ENCODE measurements at regions not wholly inside any gene's neighbourhood (a gene's known extent, or its start where the extent isn't known, plus 50 kb on each side); places are given as distances from the start of the nearest gene placed in this dataset.

DNA sequence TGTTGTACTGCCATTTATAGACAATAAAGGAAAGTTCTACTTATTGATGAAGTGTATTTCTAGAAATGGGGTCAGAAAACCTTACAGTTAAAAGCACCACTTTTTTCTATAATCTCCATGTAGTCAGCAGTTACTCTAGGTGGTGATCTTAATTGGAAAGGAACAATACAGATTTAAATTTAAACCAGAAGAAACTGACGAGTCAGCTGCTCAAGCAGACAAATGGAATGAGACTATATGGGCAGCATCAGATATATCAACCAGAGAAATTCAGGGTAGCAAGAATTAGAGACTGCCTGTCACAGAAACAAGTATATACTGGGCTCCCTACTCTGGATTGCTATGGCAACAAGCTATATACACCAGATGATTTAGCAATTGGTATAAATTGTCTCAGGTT is 99.6 kb upstream of the SCG2 start:
- no peak overlapping the region for H3K27ac ChIP-seq
- no peaks in the 10 kb centered on the region for H3K36me3 ChIP-seq
- H3K9me3 ChIP-seq = no peaks in the 10 kb centered on the region
- H3K27me3 ChIP-seq (replicated peaks in 1 of 7) = peaks cover 0 to 3% (median 0%) of the 10 kb centered on the region in 7 donors
- H3K4me3 ChIP-seq = no peak overlapping the region
- H3K4me1 ChIP-seq = no peaks in the 10 kb centered on the region
- 78 to 95% (median 92%) methylated on average over 1 of the region's 1 CpG for WGBS, 5 donors
- intact Hi-C loops (cut with DNase I; ENCODE audit: low total_unique reads) = no loop called here
- TF ChIP-seq POLR2A (IDR thresholded peaks at IDR 0.05) = no peak
- TF ChIP-seq, protein P1, sequence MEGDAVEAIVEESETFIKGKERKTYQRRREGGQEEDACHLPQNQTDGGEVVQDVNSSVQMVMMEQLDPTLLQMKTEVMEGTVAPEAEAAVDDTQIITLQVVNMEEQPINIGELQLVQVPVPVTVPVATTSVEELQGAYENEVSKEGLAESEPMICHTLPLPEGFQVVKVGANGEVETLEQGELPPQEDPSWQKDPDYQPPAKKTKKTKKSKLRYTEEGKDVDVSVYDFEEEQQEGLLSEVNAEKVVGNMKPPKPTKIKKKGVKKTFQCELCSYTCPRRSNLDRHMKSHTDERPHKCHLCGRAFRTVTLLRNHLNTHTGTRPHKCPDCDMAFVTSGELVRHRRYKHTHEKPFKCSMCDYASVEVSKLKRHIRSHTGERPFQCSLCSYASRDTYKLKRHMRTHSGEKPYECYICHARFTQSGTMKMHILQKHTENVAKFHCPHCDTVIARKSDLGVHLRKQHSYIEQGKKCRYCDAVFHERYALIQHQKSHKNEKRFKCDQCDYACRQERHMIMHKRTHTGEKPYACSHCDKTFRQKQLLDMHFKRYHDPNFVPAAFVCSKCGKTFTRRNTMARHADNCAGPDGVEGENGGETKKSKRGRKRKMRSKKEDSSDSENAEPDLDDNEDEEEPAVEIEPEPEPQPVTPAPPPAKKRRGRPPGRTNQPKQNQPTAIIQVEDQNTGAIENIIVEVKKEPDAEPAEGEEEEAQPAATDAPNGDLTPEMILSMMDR (IDR thresholded peaks at IDR 0.05 in 8 of 11, conservative IDR thresholded peaks at IDR 0.05 in 3 of 11) = no peak
- DNase-seq = no peak

DNA sequence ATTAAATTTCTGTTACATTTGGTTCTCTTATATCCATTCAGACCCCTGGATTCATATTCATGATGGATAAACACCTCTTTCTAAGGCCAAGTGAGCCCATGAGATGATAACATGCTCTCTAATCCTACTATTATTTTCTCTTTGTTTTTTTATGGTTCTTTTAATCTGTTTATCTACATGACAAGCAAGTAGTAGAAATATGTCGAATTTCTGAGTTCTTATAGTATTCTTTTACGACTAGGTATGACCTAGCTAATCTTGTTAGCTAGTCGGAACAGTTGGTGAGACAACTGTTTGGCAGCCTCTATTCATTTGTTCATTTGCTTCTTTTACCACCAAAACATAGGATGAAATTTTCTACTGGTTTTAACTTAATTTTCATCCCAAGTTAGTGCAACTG is 98.1 kb upstream of the SCG2 start:
- Histone ChIP-seq H3K4me1 (no peaks in the 10 kb centered on the region), H3K36me3 (no peaks in the 10 kb centered on the region), H3K27ac (no peak overlapping the region), H3K27me3 (replicated peaks in 1 of 7) (no peaks in the 10 kb centered on the region), H3K4me3 (no peak overlapping the region), H3K9me3 (no peaks in the 10 kb centered on the region)
- TF ChIP-seq, protein P1 (IDR thresholded peaks at IDR 0.05 in 8 of 11, conservative IDR thresholded peaks at IDR 0.05 in 3 of 11) = no peak
- TF ChIP-seq POLR2A (IDR thresholded peaks at IDR 0.05) (no peak), POLR2AphosphoS5 (IDR thresholded peaks at IDR 0.05) (no peak)
- DNase-seq = no peak
- WGBS, 5 donors = 85 to 93% (median 89%) methylated on average over 3 of the region's 3 CpGs
- intact Hi-C loops (cut with DNase I; ENCODE audit: low total_unique reads) = no loop called here

DNA sequence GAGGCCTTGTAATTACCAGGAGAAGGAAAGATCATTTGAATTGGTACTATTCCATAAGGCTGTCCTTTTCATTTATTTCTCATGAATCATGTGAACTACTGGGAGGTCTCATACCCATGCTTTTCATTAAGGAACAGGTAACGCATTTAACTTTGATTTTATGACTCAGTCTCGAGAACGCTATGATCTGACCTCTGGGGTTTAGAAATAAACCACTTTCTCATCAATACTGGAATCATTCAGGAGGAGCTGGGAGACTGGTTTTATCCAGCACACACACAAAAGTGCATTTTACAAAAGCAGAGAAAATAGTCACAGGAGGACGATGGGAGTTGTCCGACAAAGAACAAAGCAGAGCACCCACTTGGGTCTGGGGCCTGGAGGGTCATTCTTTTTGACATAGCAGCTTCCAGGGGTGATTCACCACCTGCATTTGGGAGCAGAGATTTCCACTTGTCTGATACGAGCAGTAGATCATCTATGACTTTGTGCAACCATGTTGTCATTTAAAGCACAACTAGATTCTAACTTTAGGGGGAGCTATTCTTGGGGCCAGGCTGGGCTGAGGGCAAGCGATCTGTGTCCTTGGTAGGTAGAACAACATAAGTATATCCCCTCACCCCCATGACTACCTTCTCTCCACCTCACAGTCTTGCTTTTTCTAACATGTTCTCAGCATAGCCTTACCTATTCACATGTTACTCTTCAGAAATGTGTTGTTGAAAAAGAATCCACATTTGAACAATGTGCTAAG is 95.9 kb upstream of the SCG2 start:
- intact Hi-C loops (cut with DNase I; ENCODE audit: low total_unique reads) = loop anchor here (10.0 kb wide), 1 partner anchor 87 kb away; no protein-coding TSS in a partner anchor
- H3K4me3 ChIP-seq = no peak overlapping the region
- no peak overlapping the region for H3K27ac ChIP-seq
- no peaks in the 10 kb centered on the region for H3K9me3 ChIP-seq
- no peaks in the 10 kb centered on the region for H3K36me3 ChIP-seq
- H3K4me1 ChIP-seq = no peaks in the 10 kb centered on the region
- TF ChIP-seq, protein P1 (IDR thresholded peaks at IDR 0.05 in 8 of 11, conservative IDR thresholded peaks at IDR 0.05 in 3 of 11) = no peak
- TF ChIP-seq POLR2A (IDR thresholded peaks at IDR 0.05) (no peak), POLR2AphosphoS5 (IDR thresholded peaks at IDR 0.05) (no peak)
- 88 to 95% (median 91%) methylated on average over 7 of the region's 7 CpGs for WGBS, 5 donors
- DNase-seq = no peak
- no peaks in the 10 kb centered on the region for H3K27me3 ChIP-seq (replicated peaks in 1 of 7)

DNA sequence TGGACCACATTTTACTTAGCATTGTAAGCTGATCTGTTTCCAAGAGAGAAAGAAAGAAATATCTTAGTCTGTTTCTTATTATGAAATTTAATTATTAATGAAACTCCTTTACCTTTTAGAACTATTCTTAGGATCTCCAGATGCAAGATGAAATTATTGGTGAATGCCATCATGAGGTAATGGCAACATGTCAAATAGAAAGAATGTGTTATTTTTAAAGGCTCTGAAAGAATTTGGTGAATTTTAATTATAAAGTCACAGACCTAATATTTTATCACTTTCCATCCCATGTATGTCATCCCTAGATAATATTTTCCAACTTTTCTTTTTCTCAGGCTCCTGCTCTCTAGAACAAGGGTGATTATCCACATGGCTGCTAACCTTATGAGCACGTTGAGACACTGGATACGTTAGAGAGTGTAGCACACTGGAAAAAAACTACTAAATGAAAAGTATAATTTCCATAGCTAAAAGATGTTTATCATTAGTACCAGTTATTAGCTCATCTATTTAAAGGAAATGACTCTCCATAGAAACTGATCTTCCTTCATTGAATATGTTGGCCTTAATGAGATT is 95.2 kb upstream of the SCG2 start:
- Histone ChIP-seq H3K36me3 (no peaks in the 10 kb centered on the region), H3K27me3 (replicated peaks in 1 of 7) (no peaks in the 10 kb centered on the region), H3K4me1 (no peaks in the 10 kb centered on the region), H3K9me3 (no peaks in the 10 kb centered on the region), H3K4me3 (no peak overlapping the region), H3K27ac (no peak overlapping the region)
- 84 to 91% (median 89%) methylated on average over 2 of the region's 2 CpGs for WGBS, 5 donors
- DNase-seq = no peak
- intact Hi-C loops (cut with DNase I; ENCODE audit: low total_unique reads) = loop anchor here (10.0 kb wide), 1 partner anchor 87 kb away; no protein-coding TSS in a partner anchor
- no peak for TF ChIP-seq POLR2AphosphoS5 (IDR thresholded peaks at IDR 0.05)
- TF ChIP-seq, protein P1 (IDR thresholded peaks at IDR 0.05 in 8 of 11, conservative IDR thresholded peaks at IDR 0.05 in 3 of 11) = no peak
- no peak for TF ChIP-seq POLR2A (IDR thresholded peaks at IDR 0.05)

All from spleen (tissue), 11 donors.